ENCODE measurements at regions not wholly inside any gene's neighbourhood (a gene's known extent, or its start where the extent isn't known, plus 50 kb on each side); places are given as distances from the start of the nearest gene placed in this dataset.

GRCh38 chr2:66069937-66070720 lies 364.8 kb upstream of the MEIS1 start:
- H3K4me2 ChIP-seq, result peak overlapping the region; percentile 68
- H2AFZ ChIP-seq (ENCODE audit: low read depth), result peak overlapping the region; percentile 35; the same call in 1 of the 2 replicates
- no peaks in the 10 kb centered on the region for H3K79me2 ChIP-seq (ENCODE audit: insufficient read depth)
- H3K9me3 ChIP-seq, result no peaks in the 10 kb centered on the region
- H3K9ac ChIP-seq, result no peak overlapping the region
- peak; percentile 55 for DNase-seq
- 77% methylated on average over 2 of the region's 2 CpGs for WGBS (ENCODE audit: low lambda C conversion rate)
- CTCF ChIA-PET, result interaction anchor here (1.3 to 2.8 kb wide), 3 partner anchors 348 to 1770 kb away, joined by 3 to 9 read pairs (median 5); no protein-coding TSS in a partner anchor
- H4K20me1 ChIP-seq (ENCODE audit: insufficient read depth), result no peaks in the 10 kb centered on the region
- no peaks in the 10 kb centered on the region for H3K9me2 ChIP-seq
- H3K27ac ChIP-seq (ENCODE audit: low read depth in 2 of 2, low read length in 1 of 2), result peak overlapping the region; percentile 27 to 96; a peak in 3 of 4 replicates
- POLR2A ChIA-PET, result interaction anchor here (0.9 kb wide), 1 partner anchor 364 kb away, joined by 6 read pairs; no protein-coding TSS in a partner anchor
- H3K27me3 ChIP-seq (ENCODE audit: insufficient read depth), result no peaks in the 10 kb centered on the region
- peaks cover 0 to 20% of the 10 kb centered on the region in 2 experiments; a peak in 2 of 4 replicates for H3K4me1 ChIP-seq (ENCODE audit: control insufficient read depth in 1 of 2, insufficient read depth in 2 of 2, low read depth in 1 of 2, low read length in 1 of 2)
- H3F3A ChIP-seq (replicated peaks; ENCODE audit: insufficient read depth), result no peaks in the 10 kb centered on the region
- peak overlapping the region in 1 of 2 experiments; percentile 39; a peak in 1 of 4 replicates for H3K4me3 ChIP-seq (ENCODE audit: low read depth in 2 of 2, low read length in 1 of 2)
- no peaks in the 10 kb centered on the region for H3K36me3 ChIP-seq (replicated peaks in 1 of 2; ENCODE audit: control insufficient read depth in 1 of 2, insufficient read depth in 2 of 2, low read length in 1 of 2)
- TF ChIP-seq, protein P1, sequence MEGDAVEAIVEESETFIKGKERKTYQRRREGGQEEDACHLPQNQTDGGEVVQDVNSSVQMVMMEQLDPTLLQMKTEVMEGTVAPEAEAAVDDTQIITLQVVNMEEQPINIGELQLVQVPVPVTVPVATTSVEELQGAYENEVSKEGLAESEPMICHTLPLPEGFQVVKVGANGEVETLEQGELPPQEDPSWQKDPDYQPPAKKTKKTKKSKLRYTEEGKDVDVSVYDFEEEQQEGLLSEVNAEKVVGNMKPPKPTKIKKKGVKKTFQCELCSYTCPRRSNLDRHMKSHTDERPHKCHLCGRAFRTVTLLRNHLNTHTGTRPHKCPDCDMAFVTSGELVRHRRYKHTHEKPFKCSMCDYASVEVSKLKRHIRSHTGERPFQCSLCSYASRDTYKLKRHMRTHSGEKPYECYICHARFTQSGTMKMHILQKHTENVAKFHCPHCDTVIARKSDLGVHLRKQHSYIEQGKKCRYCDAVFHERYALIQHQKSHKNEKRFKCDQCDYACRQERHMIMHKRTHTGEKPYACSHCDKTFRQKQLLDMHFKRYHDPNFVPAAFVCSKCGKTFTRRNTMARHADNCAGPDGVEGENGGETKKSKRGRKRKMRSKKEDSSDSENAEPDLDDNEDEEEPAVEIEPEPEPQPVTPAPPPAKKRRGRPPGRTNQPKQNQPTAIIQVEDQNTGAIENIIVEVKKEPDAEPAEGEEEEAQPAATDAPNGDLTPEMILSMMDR (IDR thresholded peaks at IDR 0.05), result no peak
- TF ChIP-seq EP300 (IDR thresholded peaks at IDR 0.05; ENCODE audit: borderline replicate concordance in 1 of 2, low read depth in 1 of 2, low read length in 1 of 2) (peak in 1 of 2 experiments; percentile 93; a peak in 2 of 4 replicates), RAD21 (IDR thresholded peaks at IDR 0.05; ENCODE audit: low read length) (peak; percentile 47), MXI1 (IDR thresholded peaks at IDR 0.05; ENCODE audit: low read depth, low read length) (peak; percentile 40; the same call in 1 of the 2 replicates), TCF12 (IDR thresholded peaks at IDR 0.05) (peak; percentile 26; the same call in 1 of the 2 replicates), RCOR1 (IDR thresholded peaks at IDR 0.05; ENCODE audit: low read length) (peak; percentile 90), USF2 (IDR thresholded peaks at IDR 0.05; ENCODE audit: borderline replicate concordance, low read depth, low read length) (no peak), CHD2 (IDR thresholded peaks at IDR 0.05; ENCODE audit: low read length, partially characterized antibody) (peak; percentile 72)

- Histone ChIP-seq H3K9me2 (no peaks in the 10 kb centered on the region), H3K4me1 (ENCODE audit: control insufficient read depth in 1 of 2, insufficient read depth in 2 of 2, low read depth in 1 of 2, low read length in 1 of 2) (peaks cover 0 to 9% of the 10 kb centered on the region in 2 experiments; a peak in 2 of 4 replicates), H3K27ac (ENCODE audit: low read depth in 2 of 2, low read length in 1 of 2) (no peak overlapping the region), H4K20me1 (ENCODE audit: insufficient read depth) (no peaks in the 10 kb centered on the region), H3K4me3 (ENCODE audit: low read depth in 2 of 2, low read length in 1 of 2) (no peak overlapping the region), H3K27me3 (ENCODE audit: insufficient read depth) (no peaks in the 10 kb centered on the region), H3K4me2 (no peak overlapping the region), H3K9me3 (no peaks in the 10 kb centered on the region), H2AFZ (ENCODE audit: low read depth) (no peak overlapping the region), H3K79me2 (ENCODE audit: insufficient read depth) (no peaks in the 10 kb centered on the region), H3K36me3 (replicated peaks in 1 of 2; ENCODE audit: control insufficient read depth in 1 of 2, insufficient read depth in 2 of 2, low read length in 1 of 2) (no peaks in the 10 kb centered on the region), H3K9ac (no peak overlapping the region), H3F3A (replicated peaks; ENCODE audit: insufficient read depth) (no peaks in the 10 kb centered on the region)
- CTCF ChIA-PET, result interaction anchor here (0.7 to 1.1 kb wide), 2 partner anchors 17 to 28 kb away, joined by 3 read pairs; no protein-coding TSS in a partner anchor
- POLR2A ChIA-PET, result no interaction called here
- TF ChIP-seq GATA2 (CRISPR knock-in tag; IDR thresholded peaks at IDR 0.05) (no peak), RCOR1 (IDR thresholded peaks at IDR 0.05; ENCODE audit: low read length) (no peak)
- TF ChIP-seq, protein P2, sequence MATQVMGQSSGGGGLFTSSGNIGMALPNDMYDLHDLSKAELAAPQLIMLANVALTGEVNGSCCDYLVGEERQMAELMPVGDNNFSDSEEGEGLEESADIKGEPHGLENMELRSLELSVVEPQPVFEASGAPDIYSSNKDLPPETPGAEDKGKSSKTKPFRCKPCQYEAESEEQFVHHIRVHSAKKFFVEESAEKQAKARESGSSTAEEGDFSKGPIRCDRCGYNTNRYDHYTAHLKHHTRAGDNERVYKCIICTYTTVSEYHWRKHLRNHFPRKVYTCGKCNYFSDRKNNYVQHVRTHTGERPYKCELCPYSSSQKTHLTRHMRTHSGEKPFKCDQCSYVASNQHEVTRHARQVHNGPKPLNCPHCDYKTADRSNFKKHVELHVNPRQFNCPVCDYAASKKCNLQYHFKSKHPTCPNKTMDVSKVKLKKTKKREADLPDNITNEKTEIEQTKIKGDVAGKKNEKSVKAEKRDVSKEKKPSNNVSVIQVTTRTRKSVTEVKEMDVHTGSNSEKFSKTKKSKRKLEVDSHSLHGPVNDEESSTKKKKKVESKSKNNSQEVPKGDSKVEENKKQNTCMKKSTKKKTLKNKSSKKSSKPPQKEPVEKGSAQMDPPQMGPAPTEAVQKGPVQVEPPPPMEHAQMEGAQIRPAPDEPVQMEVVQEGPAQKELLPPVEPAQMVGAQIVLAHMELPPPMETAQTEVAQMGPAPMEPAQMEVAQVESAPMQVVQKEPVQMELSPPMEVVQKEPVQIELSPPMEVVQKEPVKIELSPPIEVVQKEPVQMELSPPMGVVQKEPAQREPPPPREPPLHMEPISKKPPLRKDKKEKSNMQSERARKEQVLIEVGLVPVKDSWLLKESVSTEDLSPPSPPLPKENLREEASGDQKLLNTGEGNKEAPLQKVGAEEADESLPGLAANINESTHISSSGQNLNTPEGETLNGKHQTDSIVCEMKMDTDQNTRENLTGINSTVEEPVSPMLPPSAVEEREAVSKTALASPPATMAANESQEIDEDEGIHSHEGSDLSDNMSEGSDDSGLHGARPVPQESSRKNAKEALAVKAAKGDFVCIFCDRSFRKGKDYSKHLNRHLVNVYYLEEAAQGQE (IDR thresholded peaks at IDR 0.05; ENCODE audit: low read depth, low read length), result no peak
- no peak for DNase-seq
These were observed 368.9 kb upstream of the MEIS1 start for GRCh38 chr2:66066032-66066431.
